ENCODE measurements at regions not wholly inside any gene's neighbourhood (a gene's known extent, or its start where the extent isn't known, plus 50 kb on each side); places are given as distances from the start of the nearest gene placed in this dataset.

DNA sequence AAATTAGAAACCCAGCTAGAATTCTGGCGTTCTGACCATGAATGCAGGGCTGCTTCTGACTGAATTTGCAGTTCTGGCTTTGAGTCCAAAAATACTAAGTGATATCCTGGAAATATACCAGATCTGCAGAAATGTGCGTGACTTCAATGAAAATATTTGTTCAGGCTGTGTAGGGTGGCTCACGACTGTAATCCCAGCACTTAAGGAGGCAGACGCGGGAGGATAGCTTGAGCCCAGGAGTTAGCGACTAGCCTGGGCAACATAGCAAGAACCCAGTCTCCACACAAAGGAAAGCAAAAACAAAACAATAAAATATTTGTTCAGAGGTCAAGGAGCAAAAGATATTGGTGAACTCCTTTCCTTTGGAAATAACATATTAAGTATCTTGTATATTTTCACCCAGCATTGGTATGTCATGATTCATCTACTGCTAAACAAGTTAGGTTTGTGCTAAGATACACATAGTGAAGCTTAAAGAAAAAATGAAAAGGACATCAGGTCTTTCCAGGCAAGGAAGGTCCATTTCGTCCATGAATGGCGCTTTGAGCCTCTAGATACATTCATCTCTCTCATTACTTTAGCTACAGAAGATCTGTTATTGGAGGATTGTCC, 239.2 kb downstream of the CMPK2 start:
- DNase-seq (ENCODE audit: low spot score) = no peak

DNA sequence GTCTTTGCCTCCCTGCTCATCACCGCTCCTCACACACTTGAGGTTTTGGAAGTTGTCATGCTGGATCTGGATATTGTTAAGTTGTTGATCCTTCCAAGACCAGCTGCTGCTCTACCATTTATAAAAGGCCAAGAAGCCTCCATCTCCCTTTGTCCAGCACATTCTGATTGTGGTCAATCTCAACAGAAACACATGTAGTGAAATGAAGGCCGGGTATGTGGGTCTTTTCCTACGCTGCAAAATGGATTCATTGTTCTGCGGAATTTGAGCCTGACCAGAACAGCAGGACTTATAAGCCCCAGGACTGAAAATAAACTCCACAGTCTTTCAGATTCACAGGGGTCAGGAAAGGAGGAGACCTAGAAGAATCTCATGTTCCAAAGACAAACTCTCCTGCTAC, 238.4 kb downstream of the CMPK2 start:
- DNase-seq (ENCODE audit: low spot score) = no peak

DNA sequence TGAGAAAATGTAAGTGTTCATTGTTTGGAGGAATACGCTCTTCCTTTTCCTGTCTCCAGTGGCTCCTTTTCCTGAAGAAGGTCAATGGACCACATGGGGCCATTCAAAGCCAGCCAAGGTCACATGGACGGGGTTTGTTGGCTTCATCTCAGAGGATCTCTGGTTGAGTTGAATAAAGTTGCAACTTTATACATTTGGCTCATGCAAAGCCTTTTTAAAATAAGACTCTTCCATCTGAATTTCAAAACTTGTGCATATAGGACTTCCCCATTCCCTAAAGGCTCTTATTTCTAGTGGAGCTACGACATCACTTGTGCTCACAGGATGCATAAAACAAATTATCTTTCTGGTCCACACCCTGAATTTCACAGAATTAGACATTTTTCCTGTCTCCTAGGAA, 235.5 kb downstream of the CMPK2 start:
- peak; percentile 6 for DNase-seq (ENCODE audit: low spot score)

DNA sequence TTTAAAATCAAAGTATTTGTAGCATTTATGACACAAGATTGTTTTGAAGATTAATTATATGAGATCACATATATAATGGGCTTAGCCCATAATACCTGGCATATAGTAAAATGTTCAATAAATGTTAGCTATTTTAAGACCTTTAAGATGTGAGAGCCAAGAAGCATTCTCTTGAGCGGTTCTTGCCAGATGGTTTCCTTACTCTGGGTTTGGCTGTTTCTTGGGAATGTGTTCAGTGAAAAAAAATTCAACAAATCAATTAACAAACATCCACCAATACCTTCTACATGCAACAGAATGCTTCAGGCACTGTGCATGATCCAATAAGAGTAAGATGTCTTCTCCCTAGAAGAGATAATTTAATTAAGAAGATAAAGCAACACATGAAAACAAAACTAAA, 230.4 kb downstream of the CMPK2 start:
- no peak for DNase-seq (ENCODE audit: low spot score)

DNA sequence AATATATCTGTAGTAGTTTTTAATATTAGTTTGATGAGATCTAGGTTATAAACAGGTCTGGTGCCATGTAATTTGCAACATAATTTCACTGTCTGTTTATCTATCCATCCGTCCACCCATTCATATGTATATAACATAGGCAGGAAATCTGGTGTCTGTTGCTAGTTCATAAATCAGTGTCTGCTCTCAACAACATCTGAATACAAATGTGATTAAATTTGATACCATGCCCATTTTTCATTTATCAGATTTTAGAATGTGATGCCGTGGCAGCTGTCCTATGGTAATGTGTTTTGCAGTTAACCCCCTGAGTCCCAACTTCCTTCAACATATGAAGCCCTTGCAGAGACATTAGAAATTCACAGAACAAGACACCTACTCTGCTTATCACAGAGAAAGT, 228.4 kb downstream of the CMPK2 start:
- no peak for DNase-seq (ENCODE audit: low spot score)

DNA sequence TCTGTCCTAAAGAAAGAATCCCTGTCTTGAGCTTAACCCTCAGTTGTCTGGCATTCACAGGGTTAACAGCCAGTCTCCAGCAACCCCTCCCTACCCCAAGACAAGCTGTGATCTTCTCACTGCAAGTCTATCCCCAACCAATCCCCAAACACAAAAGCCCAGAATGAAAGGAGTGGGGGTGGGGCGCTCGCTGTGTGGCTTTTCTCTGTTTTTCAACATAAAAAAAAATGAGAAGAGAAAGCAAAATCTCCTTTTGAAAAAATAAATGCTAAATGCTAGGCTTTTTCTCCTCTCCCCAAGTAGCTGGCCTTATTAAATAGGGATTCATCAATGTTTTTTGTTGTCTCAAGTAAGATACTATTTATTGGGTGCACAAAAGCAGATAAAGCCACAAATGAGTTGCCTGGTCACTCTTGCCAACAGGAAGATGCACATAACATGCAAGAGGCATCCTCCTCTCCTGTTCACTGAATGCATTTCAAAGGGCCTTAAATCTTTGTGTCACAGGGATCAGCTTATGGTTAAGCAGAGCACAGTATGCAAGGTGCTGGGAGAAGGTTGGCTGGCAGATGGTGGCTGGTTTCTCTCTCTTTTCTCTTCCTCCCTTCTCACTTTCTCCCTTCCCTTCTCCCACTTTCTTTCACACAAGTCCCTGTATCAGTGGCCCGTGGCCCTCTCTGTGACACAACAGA, 225.6 kb downstream of the CMPK2 start:
- no peak for DNase-seq (ENCODE audit: low spot score)

DNA sequence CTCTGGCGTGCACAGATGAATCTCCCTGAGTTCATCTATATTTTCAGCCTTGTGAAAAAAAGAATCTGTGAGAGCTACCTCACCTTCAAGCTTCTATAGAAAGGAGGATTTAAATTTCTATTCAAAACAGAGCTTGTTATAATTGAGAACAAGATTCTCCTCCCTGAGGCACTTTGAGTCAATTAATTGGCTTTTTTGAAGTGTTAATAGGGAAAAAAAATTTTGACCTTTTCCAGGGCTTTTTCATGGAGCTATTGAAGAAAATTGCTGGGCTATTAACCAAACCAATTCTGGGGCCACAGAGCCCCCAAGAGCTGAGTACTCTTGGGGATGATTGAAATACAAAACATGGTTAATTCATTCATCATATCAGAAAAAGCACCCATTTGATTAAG, 225.1 kb downstream of the CMPK2 start:
- no peak for DNase-seq (ENCODE audit: low spot score)

DNA sequence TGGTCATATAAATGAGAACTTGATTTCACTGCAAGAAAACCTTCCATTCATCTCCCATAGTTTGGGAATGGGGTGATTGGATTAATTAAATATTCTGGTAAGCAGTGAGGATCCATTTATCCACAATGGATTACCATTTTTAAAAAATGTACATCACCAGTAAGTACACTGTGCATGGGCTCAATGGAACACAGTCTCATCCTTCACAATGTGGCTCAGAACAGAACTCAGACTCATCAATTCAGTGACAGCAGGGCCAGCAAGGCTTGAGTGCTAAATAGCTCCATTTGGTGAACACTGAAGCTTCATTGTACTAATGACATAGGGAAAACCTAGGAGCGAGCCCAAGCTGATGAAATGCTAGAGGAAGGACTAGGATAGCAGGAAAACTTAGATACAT, 223.8 kb downstream of the CMPK2 start:
- DNase-seq (ENCODE audit: low spot score) = no peak

DNA sequence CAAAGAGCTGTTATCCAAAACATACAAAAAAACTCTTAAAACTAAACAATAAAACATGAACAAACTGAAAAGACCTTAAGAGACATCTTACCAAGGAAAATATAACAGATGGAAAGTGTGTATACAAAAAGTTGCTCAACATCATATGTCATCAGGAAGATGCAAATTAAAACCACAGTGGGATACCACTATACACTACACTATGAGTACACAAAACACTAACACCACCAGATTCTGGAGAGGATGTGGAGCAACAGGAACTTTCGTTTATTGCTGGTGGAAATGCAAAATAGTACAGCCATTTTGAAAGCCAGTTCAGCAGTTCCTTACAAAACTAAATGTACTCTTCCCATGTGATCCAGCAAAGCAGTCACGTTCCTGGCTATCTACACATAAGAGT, 221.4 kb downstream of the CMPK2 start:
- no peak for DNase-seq (ENCODE audit: low spot score)

DNA sequence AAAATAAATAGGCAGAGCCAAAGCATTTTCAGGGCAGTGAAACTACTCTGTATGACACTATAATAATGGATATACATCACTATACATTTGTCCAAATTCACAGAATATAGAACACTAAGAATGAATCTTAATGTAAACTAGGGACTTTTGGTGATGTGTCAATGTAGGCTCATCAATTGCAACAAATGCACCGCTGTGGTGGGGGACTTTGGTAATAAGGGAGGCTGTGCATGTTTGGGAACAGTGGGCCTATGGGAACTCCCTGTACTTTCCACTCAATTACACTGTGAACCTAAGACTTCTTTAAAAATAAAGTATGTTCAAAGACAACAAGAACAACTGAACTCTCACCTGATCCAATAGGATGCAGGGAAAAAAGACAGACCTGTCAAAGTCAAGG, 220.7 kb downstream of the CMPK2 start:
- DNase-seq (ENCODE audit: low spot score) = no peak

DNA sequence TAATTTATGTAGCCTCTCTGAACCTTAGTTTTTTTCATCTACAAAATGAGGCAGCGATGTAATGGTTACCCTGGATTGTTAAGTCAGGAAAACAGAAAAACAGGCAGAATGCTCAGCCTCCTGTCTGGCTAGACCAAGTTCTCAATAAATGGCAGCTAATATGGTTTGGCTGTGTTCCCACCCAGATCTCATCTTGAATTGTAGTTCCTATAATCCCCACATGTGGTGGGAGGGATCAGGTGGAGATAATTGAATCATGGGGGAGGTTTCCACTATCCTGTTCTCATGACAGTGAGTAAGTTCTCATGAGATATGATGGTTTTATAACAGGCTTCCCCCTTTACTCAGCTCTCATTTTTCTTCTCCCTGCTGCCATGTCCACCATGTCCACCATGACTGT, 220.0 kb downstream of the CMPK2 start:
- DNase-seq (ENCODE audit: low spot score) = no peak

DNA sequence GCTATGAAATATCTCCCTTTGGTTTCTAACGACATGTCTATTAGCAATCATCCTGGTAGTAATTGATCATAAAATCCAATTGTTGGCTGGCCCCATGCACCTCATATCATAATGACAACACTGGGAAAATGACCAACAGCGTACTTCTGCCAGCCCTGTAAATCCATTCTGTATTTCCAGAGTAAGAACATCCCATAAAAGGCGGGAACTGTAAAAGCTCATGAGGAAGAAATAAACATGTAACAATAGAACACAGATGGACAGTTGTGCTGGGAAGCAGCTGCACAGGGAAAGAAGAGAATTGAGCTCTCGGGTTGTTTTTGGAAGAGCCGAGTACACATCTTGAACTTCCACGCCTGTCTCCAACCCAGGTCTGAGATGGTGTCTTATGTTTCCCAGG, 218.7 kb downstream of the CMPK2 start:
- DNase-seq (ENCODE audit: low spot score) = no peak

DNA sequence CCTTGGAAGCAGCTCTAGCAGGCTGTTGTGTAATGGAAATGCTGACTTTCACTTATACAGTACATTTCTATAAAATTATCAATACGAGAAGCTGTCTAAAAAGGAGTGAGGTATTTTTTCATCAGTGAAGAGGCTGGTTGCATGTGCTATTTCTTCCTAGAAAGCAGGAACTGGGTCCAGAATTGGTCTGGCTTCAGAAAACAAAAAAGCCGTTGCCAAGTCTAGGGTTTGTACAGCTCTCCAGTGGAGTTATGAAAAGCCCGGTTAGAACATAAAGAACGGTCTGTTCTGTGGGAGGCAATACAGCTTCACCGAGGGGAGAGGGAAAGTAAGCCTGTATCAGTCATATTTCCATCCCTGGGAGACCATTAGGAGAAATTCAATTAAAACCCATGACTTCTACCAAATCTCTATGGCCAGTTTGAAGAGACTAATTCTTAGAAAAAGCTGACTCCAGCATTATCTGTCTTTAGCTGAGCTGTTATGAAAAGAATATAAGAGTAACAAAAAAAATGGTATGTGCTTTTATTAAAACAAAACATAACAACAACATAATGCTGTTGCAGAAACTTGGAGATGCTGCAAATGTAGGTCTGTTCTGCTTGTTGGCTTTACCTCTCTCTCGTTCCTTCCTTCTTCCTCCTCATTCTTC, 217.0 kb downstream of the CMPK2 start:
- no peak for DNase-seq (ENCODE audit: low spot score)

DNA sequence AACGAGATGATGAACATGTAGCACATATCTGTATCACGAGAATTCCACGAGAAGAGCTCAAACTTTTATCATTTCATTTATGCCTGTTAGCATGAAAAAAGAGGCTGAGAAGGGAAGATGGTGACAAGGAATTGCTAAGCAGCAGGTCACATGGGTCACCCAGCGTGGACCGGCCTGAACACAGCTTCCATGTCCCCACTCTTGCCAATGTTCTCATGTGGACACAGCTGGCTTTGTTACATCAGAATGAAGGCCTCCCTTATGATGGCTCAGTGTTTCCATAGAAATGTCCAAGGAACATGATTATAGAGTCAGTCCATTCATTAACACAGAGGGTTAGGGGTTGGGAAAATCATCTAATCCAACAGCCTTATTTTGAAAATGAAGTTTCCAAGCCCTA, 215.4 kb downstream of the CMPK2 start:
- no peak for DNase-seq (ENCODE audit: low spot score)

DNA sequence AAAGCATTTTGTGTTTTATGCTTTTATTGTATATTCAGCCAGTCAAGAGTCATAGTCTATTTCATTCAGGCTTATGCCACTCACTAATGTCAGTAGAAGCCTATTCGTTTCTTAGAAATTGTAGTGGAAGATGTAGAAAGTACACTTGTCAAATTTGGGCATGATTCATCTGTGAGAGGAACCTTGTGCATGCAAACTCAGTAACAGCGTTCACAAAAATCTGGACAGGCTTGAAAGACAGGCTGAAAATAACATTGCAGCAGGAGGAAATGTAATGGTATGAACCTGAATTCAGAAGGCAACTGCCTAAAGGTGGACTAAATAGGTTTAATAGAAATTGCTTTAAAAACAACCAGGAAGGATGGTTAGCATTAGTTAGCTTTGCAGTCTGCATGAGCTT, 213.5 kb downstream of the CMPK2 start:
- no peak for DNase-seq (ENCODE audit: low spot score)

DNA sequence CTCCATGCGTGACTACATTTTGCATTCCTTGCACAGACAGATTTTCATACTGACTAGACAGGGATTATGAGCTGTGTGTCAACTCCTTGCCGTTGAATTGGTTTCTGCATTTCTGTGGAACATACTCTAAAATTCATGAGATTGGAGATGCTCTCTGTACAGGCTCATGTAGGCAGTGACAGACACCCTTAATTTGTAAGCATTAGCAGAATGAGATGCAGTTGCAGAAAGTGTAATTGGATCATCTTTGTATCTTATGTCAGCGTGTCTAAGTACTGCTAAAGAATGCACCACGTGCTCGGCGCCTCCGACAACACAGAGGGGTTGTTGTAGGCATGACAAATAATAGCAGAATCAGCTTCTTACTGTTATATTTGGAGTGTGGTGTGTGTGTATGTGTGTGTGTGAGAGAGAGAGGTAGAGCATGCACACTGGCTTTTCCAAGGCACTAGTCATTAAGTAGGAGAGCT, 212.4 kb downstream of the CMPK2 start:
- no peak for DNase-seq (ENCODE audit: low spot score)

DNA sequence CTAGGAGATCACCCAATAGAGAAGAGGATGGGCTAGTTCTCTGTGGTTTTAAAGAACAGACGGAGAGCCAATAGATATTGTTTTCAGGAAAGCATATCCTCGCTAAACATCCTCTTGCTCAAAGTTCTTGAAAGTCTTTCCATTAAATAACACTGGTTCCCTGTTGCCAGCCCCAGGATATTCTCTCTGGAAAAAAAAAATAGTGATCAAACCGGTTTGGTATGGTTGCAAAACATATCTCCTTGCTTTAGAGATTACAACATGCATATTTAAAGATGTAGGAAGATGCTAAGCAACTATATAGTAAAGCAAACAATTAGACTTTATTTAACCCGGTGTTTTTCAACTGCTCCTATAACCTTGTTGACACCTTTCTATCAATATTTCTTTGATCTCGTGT, 211.4 kb downstream of the CMPK2 start:
- DNase-seq (ENCODE audit: low spot score) = no peak

DNA sequence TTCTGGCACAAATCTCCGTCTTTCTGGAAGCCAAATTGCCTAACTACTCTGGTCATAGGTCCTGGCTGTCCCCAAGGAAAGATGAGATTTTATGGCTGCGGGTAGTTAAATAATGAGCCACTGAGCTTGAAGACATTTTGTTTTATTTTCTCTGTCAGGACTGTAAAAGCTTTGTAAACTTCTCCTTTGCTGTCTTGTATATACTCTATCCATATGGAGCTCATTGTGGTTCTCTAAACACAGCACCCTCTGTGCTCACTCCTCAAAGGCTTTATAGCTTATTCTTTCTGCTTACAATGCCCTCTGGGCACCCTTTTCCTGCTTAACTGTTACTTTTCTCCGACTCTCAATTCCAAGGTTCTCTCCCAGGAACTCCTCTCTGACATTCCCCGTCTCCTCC, 209.1 kb downstream of the CMPK2 start:
- DNase-seq (ENCODE audit: low spot score) = no peak

DNA sequence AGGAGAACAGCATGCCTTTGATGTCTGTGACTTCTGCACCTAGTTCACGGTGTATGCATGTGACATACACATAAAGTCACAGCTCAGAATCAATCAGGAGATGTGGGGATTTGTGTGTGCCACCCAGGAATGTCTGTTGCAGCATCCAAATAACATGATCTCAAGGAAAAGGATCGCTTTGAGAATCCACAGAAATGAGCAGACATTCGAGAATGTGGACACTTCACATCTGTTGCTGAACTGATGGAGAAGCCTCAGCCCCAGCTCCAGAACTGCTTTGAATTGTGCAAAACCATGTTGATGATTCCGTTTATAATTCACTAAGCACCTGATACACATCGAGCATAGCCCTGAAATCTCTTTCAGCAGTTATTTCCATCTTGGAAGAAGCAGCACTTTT, 208.6 kb downstream of the CMPK2 start:
- no peak for DNase-seq (ENCODE audit: low spot score)

DNA sequence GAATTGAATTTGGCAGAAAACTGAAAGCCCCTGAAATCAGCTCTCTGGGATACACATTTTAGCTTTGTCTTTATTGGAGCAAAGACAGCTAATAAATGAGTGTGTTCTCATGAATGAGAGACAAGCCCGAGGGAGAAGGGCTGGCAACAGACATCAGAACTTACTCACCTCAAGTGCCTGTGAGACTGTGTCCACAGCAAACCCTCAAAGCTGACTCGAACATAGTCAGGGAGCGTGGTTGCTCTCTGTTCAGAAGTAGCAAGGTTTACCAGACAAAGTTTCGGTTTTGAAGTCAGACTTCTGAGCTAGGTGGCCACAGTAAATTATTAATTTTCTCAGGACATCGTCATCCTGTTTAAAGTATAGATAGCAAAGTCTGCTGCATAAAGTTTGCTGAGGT, 207.9 kb downstream of the CMPK2 start:
- DNase-seq (ENCODE audit: low spot score) = no peak

DNA sequence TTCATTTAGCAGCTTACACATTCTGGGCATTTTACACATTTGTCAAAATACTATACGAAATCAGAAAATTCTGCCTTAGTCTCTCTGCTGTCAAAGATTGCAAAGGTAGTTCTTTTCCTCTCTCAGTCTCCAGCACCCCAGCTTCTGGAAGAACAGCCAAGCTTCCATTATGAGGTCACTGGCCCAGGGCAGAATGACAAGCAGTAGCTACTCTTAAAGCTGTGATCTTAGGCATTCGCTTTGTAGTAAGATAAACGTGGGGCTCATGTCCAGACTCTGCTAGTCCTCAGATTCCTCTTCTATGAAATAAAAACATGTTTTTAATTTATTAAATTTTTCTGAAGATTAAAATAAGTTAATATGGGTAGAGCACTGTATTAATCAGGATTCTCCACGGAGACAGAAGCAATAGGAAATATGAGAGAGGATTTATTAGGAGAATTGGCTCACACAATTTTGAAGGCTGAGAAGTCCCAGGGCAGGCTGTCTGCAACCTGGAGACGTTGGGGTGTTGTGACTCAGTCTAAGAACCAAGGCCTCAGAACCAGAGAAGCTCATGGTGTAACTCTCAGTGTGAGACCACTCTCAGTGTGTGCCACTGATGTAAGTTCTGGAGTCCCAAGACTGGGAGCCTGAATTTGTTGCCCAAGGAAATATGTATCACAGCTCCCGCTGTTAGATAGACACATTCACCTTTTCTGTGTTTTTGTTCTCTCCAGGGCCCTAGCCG, 201.2 kb downstream of the CMPK2 start:
- no peak for DNase-seq (ENCODE audit: low spot score)

DNA sequence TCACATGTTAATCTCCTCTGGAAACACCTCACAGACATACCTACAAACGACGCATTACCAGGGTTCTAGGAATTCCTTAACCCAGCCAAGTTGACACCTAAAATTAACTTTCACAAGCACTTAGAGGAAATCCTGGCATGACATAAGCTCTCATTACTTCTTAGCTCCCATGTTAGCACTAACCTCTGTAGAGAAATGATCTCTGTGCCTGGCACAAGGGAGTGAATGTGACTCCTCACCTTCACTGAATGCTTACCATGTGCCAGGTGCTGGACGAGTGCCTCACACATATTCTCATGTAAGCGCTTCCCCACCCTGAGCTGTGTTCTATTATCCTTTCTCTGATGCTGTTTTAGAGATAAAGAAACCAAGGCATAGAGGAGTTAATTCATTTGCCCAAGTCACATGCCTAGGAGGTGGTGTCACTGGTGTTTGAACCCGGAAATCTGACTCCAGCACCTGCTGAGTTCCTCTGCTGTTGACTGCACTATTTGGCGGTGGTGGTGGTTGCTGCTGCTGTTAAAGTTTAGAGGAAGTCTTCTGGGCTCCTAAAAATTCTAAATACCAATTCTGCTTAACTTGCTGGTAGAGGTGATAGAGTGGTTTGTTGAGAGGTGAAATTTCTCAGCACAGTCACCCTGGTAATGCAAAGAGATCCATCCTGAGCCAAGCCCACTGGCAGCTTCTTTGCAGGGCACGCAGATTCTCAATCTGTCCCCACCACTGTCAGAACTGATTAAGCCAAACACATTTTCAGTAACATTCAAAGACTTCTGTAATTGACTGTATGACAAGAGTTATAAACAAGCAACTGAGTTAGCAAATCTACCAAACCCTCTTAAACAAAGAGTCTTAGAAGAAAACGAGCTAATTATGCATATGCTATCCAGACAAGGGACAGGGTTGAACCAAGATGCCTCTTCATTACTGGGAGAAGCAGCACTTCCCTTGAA, 200.3 kb downstream of the CMPK2 start:
- DNase-seq (ENCODE audit: low spot score) = no peak

Measured in hematopoietic multipotent progenitor cell treated with erythropoietin and hydrocortisone succinate and interleukin-3 and kit ligand, for 15 days (in vitro differentiated cells).